Right lobe of liver (tissue), 4 donors: ENCODE measurements at regions not wholly inside any gene's neighbourhood (a gene's known extent, or its start where the extent isn't known, plus 50 kb on each side); places are given as distances from the start of the nearest gene placed in this dataset.
"Not testable (repeated sequence)": the region's sequence is repeated elsewhere in the genome, so short reads cannot be mapped to it uniquely, and the experiment has no call there.

Source experiments
- POLR2A ChIP-seq: fragments of 450-650 bp; IDR thresholded peaks from one replicate; pipeline ENCODE4 v1.6.1; 2017; ENCODE audit warnings: antibody characterized with exemption, mild to moderate bottlenecking
- TF ChIP-seq, protein P1 (sequence below), 4 donors: fragments of 200-600 bp in 3 of 4; fragments of 450-650 bp in 1 of 4; IDR thresholded peaks; one replicate each; pipeline versions ENCODE4 v1.5.1 to v1.8.0; 2016 to 2022; ENCODE audit warnings: antibody characterized with exemption in 4 of 4, mild to moderate bottlenecking in 2 of 4
- donor health status: DM: no; HTN: no; CAD: no.
- donor health status: DM: no; HTN: no; CAD: no.
- donor health status: DM: no; HTN: yes; CAD: no.

- not testable (repeated sequence) for TF ChIP-seq POLR2A
- TF ChIP-seq, protein P1, sequence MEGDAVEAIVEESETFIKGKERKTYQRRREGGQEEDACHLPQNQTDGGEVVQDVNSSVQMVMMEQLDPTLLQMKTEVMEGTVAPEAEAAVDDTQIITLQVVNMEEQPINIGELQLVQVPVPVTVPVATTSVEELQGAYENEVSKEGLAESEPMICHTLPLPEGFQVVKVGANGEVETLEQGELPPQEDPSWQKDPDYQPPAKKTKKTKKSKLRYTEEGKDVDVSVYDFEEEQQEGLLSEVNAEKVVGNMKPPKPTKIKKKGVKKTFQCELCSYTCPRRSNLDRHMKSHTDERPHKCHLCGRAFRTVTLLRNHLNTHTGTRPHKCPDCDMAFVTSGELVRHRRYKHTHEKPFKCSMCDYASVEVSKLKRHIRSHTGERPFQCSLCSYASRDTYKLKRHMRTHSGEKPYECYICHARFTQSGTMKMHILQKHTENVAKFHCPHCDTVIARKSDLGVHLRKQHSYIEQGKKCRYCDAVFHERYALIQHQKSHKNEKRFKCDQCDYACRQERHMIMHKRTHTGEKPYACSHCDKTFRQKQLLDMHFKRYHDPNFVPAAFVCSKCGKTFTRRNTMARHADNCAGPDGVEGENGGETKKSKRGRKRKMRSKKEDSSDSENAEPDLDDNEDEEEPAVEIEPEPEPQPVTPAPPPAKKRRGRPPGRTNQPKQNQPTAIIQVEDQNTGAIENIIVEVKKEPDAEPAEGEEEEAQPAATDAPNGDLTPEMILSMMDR (IDR thresholded peaks at IDR 0.05), result not testable (repeated sequence)
Measured at GRCh38 chr6:60747765-60748556, 1538.1 kb downstream of the KHDRBS2 start.
